ENCODE measurements at regions not wholly inside any gene's neighbourhood (a gene's known extent, or its start where the extent isn't known, plus 50 kb on each side); places are given as distances from the start of the nearest gene placed in this dataset.

- Histone ChIP-seq H3K4me1 (ENCODE audit: control insufficient read depth in 1 of 2, insufficient read depth in 2 of 2, low read depth in 1 of 2, low read length in 1 of 2) (peaks cover 0 to 18% of the 10 kb centered on the region in 2 experiments; a peak in 2 of 4 replicates), H3K4me3 (ENCODE audit: low read depth in 2 of 2, low read length in 1 of 2) (no peak overlapping the region), H3K27me3 (ENCODE audit: insufficient read depth) (no peaks in the 10 kb centered on the region), H3K36me3 (replicated peaks in 1 of 2; ENCODE audit: control insufficient read depth in 1 of 2, insufficient read depth in 2 of 2, low read length in 1 of 2) (no peaks in the 10 kb centered on the region), H3F3A (replicated peaks; ENCODE audit: insufficient read depth) (no peaks in the 10 kb centered on the region), H3K27ac (ENCODE audit: low read depth in 2 of 2, low read length in 1 of 2) (peak overlapping the region in 1 of 2 experiments; percentile 28; a peak in 2 of 4 replicates), H4K20me1 (ENCODE audit: insufficient read depth) (no peaks in the 10 kb centered on the region), H3K9me3 (no peaks in the 10 kb centered on the region), H2AFZ (ENCODE audit: low read depth) (no peak overlapping the region), H3K79me2 (ENCODE audit: insufficient read depth) (no peaks in the 10 kb centered on the region), H3K9me2 (no peaks in the 10 kb centered on the region), H3K9ac (no peak overlapping the region), H3K4me2 (peak overlapping the region; percentile 5; the same call in 1 of the 2 replicates)
- ChIA-PET CTCF (no interaction called here), POLR2A (no interaction called here)
- no peak for DNase-seq
- peak; percentile 67; the same call in 1 of the 2 replicates for TF ChIP-seq FOSL2 (IDR thresholded peaks at IDR 0.05; ENCODE audit: borderline replicate concordance, low read depth)
- TF ChIP-seq EP300 (IDR thresholded peaks at IDR 0.05; ENCODE audit: borderline replicate concordance in 1 of 2, low read depth in 1 of 2, low read length in 1 of 2) = peak in 1 of 2 experiments; percentile 11; a peak in 1 of 4 replicates
- TF ChIP-seq PBX3 (IDR thresholded peaks at IDR 0.05) = peak; percentile 84
- TF ChIP-seq RXRA (IDR thresholded peaks at IDR 0.05; ENCODE audit: borderline replicate concordance, low read depth) = no peak
- no peak for TF ChIP-seq GABPA (IDR thresholded peaks at IDR 0.05; ENCODE audit: low read depth)
- TF ChIP-seq RCOR1 (IDR thresholded peaks at IDR 0.05; ENCODE audit: low read length) = no peak
- peak; percentile 46; the same call in 1 of the 2 replicates for TF ChIP-seq JUND (IDR thresholded peaks at IDR 0.05)
- TF ChIP-seq TCF12 (IDR thresholded peaks at IDR 0.05) = peak; percentile 80
- TF ChIP-seq USF1 (IDR thresholded peaks at IDR 0.05; ENCODE audit: borderline replicate concordance, low read depth) = no peak
Measured at GRCh38 chr2:161102770-161103450, 57.3 kb upstream of the TANK start.

GRCh38 chr2:161103451-161103831 lies 56.8 kb upstream of the TANK start:
- no peaks in the 10 kb centered on the region for H3K79me2 ChIP-seq (ENCODE audit: insufficient read depth)
- H4K20me1 ChIP-seq (ENCODE audit: insufficient read depth) = no peaks in the 10 kb centered on the region
- ChIA-PET CTCF (no interaction called here), POLR2A (no interaction called here)
- WGBS (ENCODE audit: low lambda C conversion rate) = 89% methylated on average over 4 of the region's 4 CpGs
- H3K9me2 ChIP-seq = no peaks in the 10 kb centered on the region
- no peaks in the 10 kb centered on the region for H3F3A ChIP-seq (replicated peaks; ENCODE audit: insufficient read depth)
- H2AFZ ChIP-seq (ENCODE audit: low read depth) = no peak overlapping the region
- H3K4me1 ChIP-seq (ENCODE audit: control insufficient read depth in 1 of 2, insufficient read depth in 2 of 2, low read depth in 1 of 2, low read length in 1 of 2) = peaks cover 0 to 18% of the 10 kb centered on the region in 2 experiments; a peak in 2 of 4 replicates
- H3K4me3 ChIP-seq (ENCODE audit: low read depth in 2 of 2, low read length in 1 of 2) = no peak overlapping the region
- H3K27ac ChIP-seq (ENCODE audit: low read depth in 2 of 2, low read length in 1 of 2) = peak overlapping the region in 1 of 2 experiments; percentile 28; a peak in 2 of 4 replicates
- H3K27me3 ChIP-seq (ENCODE audit: insufficient read depth) = no peaks in the 10 kb centered on the region
- peak overlapping the region; percentile 5; the same call in 1 of the 2 replicates for H3K4me2 ChIP-seq
- no peaks in the 10 kb centered on the region for H3K36me3 ChIP-seq (replicated peaks in 1 of 2; ENCODE audit: control insufficient read depth in 1 of 2, insufficient read depth in 2 of 2, low read length in 1 of 2)
- no peaks in the 10 kb centered on the region for H3K9me3 ChIP-seq
- DNase-seq = no peak
- no peak overlapping the region for H3K9ac ChIP-seq
- TF ChIP-seq FOXJ3 (CRISPR knock-in tag; IDR thresholded peaks at IDR 0.05) (no peak), PBX3 (IDR thresholded peaks at IDR 0.05) (no peak), REST (IDR thresholded peaks at IDR 0.05; ENCODE audit: low read depth, low read length) (no peak), TEAD4 (IDR thresholded peaks at IDR 0.05; ENCODE audit: borderline replicate concordance, insufficient read depth) (no peak), FOSL2 (IDR thresholded peaks at IDR 0.05; ENCODE audit: borderline replicate concordance, low read depth) (no peak), ZBTB33 (IDR thresholded peaks at IDR 0.05; ENCODE audit: borderline replicate concordance, low read depth) (no peak), USF1 (IDR thresholded peaks at IDR 0.05; ENCODE audit: borderline replicate concordance, low read depth) (no peak), TCF12 (IDR thresholded peaks at IDR 0.05) (no peak), RFX5 (IDR thresholded peaks at IDR 0.05; ENCODE audit: low read length) (no peak), RAD21 (IDR thresholded peaks at IDR 0.05; ENCODE audit: low read length) (no peak), CHD2 (IDR thresholded peaks at IDR 0.05; ENCODE audit: low read length, partially characterized antibody) (no peak), GATA2 (CRISPR knock-in tag; IDR thresholded peaks at IDR 0.05) (no peak)

Measured in SK-N-SH (cell line).